Uterus (tissue), 3 donors: ENCODE measurements at regions not wholly inside any gene's neighbourhood (a gene's known extent, or its start where the extent isn't known, plus 50 kb on each side); places are given as distances from the start of the nearest gene placed in this dataset.

ENCODE experiments used
- DNase-seq, 2 donors: peaks; one replicate each; pipeline ENCODE4 v3.0.0-alpha.2; 2019 to 2020
- H3K27ac ChIP-seq, 2 donors: fragments of 200-600 bp; sonication (generic); 1 replicate in 1 of 2; 2 replicates in 1 of 2; pipeline ENCODE4 v1.5.1; 2016 to 2018
- H3K27me3 ChIP-seq, 2 donors: fragments of 200-600 bp; sonication (generic); one replicate each; pipeline ENCODE4 v1.5.1; 2018 to 2019; ENCODE audit warnings: control low read depth in 1 of 2
- H3K36me3 ChIP-seq, 2 donors: fragments of 200-600 bp; sonication (generic); one replicate each; pipeline ENCODE4 v1.5.1; 2019; ENCODE audit warnings: control low read depth in 1 of 2
- H3K4me1 ChIP-seq, 2 donors: fragments of 200-600 bp; sonication (generic); one replicate each; pipeline ENCODE4 v1.5.1; 2018 to 2019; ENCODE audit warnings: control low read depth in 1 of 2
- H3K4me3 ChIP-seq, 2 donors: fragments of 200-600 bp; sonication (generic); 1 replicate in 1 of 2; 2 replicates in 1 of 2; pipeline ENCODE4 v1.5.1; 2018 to 2019; ENCODE audit warnings: mild to moderate bottlenecking in 1 of 2
- H3K9me3 ChIP-seq, 2 donors: fragments of 200-600 bp; sonication (generic); one replicate each; pipeline ENCODE4 v1.5.1; 2019; ENCODE audit warnings: control low read depth in 1 of 2
- CTCF ChIP-seq, 4 experiments: fragments of 200-600 bp in 2 of 4; fragments of 450-650 bp in 2 of 4; sonication (generic) in 2 of 4; IDR thresholded peaks; one replicate each; pipeline ENCODE4 v1.5.1; 2016 to 2019; ENCODE audit warnings: antibody characterized with exemption in 4 of 4, mild to moderate bottlenecking in 2 of 4, moderate library complexity in 1 of 4
- POLR2A ChIP-seq, 2 donors: fragments of 450-650 bp; IDR thresholded peaks; one replicate each; pipeline ENCODE4 v1.6.1; 2016; ENCODE audit warnings: antibody characterized with exemption in 2 of 2, mild to moderate bottlenecking in 1 of 2, moderate library complexity in 1 of 2
- intact Hi-C: fragments of 100-400 bp; cut with DNase I; formaldehyde crosslinking; loops from one replicate; pipeline ENCODE4 v1.15.1; 2023; ENCODE audit warnings: low total_unique reads
- donor health status: DM: yes; HTN: yes; CAD: no.

GRCh38 chr13:97700306-97700848 lies 253.1 kb upstream of the IPO5 start:
- Histone ChIP-seq H3K4me3 (no peak overlapping the region), H3K4me1 (no peaks in the 10 kb centered on the region), H3K36me3 (no peaks in the 10 kb centered on the region), H3K27ac (no peak overlapping the region), H3K9me3 (no peaks in the 10 kb centered on the region), H3K27me3 (no peaks in the 10 kb centered on the region)
- DNase-seq = no peak
- intact Hi-C loops = no loop called here
- no peak for TF ChIP-seq POLR2A (IDR thresholded peaks at IDR 0.05)
- TF ChIP-seq CTCF (IDR thresholded peaks at IDR 0.05) = no peak

GRCh38 chr13:97702614-97703013 lies 250.9 kb upstream of the IPO5 start:
- Histone ChIP-seq H3K4me3 (no peak overlapping the region), H3K4me1 (no peaks in the 10 kb centered on the region)
- TF ChIP-seq POLR2A (IDR thresholded peaks at IDR 0.05) (no peak), CTCF (IDR thresholded peaks at IDR 0.05) (no peak)

GRCh38 chr13:97710797-97711196 lies 242.7 kb upstream of the IPO5 start:
- no peak for DNase-seq
- H3K4me3 ChIP-seq = no peak overlapping the region
- H3K36me3 ChIP-seq = no peaks in the 10 kb centered on the region
- no peaks in the 10 kb centered on the region for H3K4me1 ChIP-seq
- intact Hi-C loops = no loop called here
- no peaks in the 10 kb centered on the region for H3K27me3 ChIP-seq
- H3K27ac ChIP-seq = no peak overlapping the region
- no peaks in the 10 kb centered on the region for H3K9me3 ChIP-seq
- TF ChIP-seq POLR2A (IDR thresholded peaks at IDR 0.05) = no peak
- no peak for TF ChIP-seq CTCF (IDR thresholded peaks at IDR 0.05)

More at GRCh38 chr13:97702614-97703013, 250.9 kb upstream of the IPO5 start:
- Histone ChIP-seq H3K9me3 (no peaks in the 10 kb centered on the region), H3K27ac (no peak overlapping the region), H3K36me3 (no peaks in the 10 kb centered on the region), H3K27me3 (no peaks in the 10 kb centered on the region)
- DNase-seq = no peak
- intact Hi-C loops = no loop called here

- intact Hi-C loops = no loop called here
- Histone ChIP-seq H3K4me1 (no peaks in the 10 kb centered on the region), H3K27ac (no peak overlapping the region), H3K9me3 (no peaks in the 10 kb centered on the region), H3K4me3 (no peak overlapping the region), H3K27me3 (no peaks in the 10 kb centered on the region), H3K36me3 (no peaks in the 10 kb centered on the region)
- no peak for DNase-seq
- TF ChIP-seq CTCF (IDR thresholded peaks at IDR 0.05) (no peak), POLR2A (IDR thresholded peaks at IDR 0.05) (no peak)
Observed at GRCh38 chr13:97712770-97713169, 240.7 kb upstream of the IPO5 start.

- intact Hi-C loops = no loop called here
- H3K27ac ChIP-seq = no peak overlapping the region
- H3K4me3 ChIP-seq = no peak overlapping the region
- TF ChIP-seq POLR2A (IDR thresholded peaks at IDR 0.05) (no peak), CTCF (IDR thresholded peaks at IDR 0.05) (no peak)
- no peak for DNase-seq
- no peaks in the 10 kb centered on the region for H3K4me1 ChIP-seq
- no peaks in the 10 kb centered on the region for H3K27me3 ChIP-seq
- H3K36me3 ChIP-seq = no peaks in the 10 kb centered on the region
- H3K9me3 ChIP-seq = no peaks in the 10 kb centered on the region
Observed at GRCh38 chr13:97715763-97716162, 237.7 kb upstream of the IPO5 start.
